Cardiac muscle cell (in vitro differentiated cells and primary cell): ENCODE measurements at regions not wholly inside any gene's neighbourhood (a gene's known extent, or its start where the extent isn't known, plus 50 kb on each side); places are given as distances from the start of the nearest gene placed in this dataset.

Source experiments
- DNase-seq, 2 donors: peaks; one replicate each; pipeline versions ENCODE4 v3.0.0 to v3.0.0-alpha.2; 2010 to 2017; ENCODE audit warnings: low read depth in 1 of 2, low spot score in 1 of 2
- H3K27ac ChIP-seq: fragments of 200-600 bp; sonication (generic); 2 replicates; pipeline ENCODE4 v1.5.1; 2016
- H3K27me3 ChIP-seq: fragments of 200-600 bp; sonication (generic); 2 replicates; pipeline ENCODE4 v1.6.0; 2016; ENCODE audit warnings: control low read depth
- H3K36me3 ChIP-seq: fragments of 200-600 bp; sonication (generic); 2 replicates; pipeline ENCODE4 v1.5.1; 2016; ENCODE audit warnings: control low read depth
- H3K4me1 ChIP-seq: fragments of 200-600 bp; sonication (generic); 2 replicates; pipeline ENCODE4 v1.8.1; 2017; ENCODE audit warnings: low read depth, mild to moderate bottlenecking, mixed run types
- H3K4me3 ChIP-seq: fragments of 200-600 bp; sonication (generic); 2 replicates; pipeline ENCODE4 v1.5.1; 2016; ENCODE audit warnings: mild to moderate bottlenecking
- H3K9me3 ChIP-seq: fragments of 200-600 bp; sonication (generic); 2 replicates; pipeline ENCODE4 v1.5.1; 2017; ENCODE audit warnings: low read depth, mild to moderate bottlenecking, control low read depth
- TF ChIP-seq, protein P1 (sequence below): IDR thresholded peaks from 2 replicates; pipeline ENCODE4 v1.5.1; 2012; ENCODE audit warnings: low read depth, mild to moderate bottlenecking, low read length

DNA sequence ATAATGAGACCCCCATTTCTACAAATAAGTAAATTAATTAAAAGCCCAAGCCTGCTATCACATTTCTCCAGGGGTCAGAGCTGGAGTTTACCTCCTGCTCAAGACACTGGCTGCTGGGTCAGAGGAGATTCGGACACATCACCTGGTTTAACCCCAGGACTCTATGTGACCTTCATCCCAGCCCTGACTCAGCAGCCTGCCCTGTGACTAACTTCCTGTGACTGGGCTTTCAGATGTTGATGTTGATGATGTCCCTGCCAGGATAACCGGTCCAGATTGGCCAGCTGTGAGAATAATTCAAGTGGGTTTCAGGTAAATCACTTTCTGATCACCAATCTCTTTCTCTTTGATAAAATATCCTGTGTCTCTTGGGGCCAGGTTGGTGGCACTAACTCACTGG is 102.4 kb upstream of the MAML3 start:
- H3K27me3 ChIP-seq = no peaks in the 10 kb centered on the region
- no peaks in the 10 kb centered on the region for H3K9me3 ChIP-seq
- no peak overlapping the region for H3K4me3 ChIP-seq
- H3K4me1 ChIP-seq = peaks cover 30% of the 10 kb centered on the region
- TF ChIP-seq, protein P1, sequence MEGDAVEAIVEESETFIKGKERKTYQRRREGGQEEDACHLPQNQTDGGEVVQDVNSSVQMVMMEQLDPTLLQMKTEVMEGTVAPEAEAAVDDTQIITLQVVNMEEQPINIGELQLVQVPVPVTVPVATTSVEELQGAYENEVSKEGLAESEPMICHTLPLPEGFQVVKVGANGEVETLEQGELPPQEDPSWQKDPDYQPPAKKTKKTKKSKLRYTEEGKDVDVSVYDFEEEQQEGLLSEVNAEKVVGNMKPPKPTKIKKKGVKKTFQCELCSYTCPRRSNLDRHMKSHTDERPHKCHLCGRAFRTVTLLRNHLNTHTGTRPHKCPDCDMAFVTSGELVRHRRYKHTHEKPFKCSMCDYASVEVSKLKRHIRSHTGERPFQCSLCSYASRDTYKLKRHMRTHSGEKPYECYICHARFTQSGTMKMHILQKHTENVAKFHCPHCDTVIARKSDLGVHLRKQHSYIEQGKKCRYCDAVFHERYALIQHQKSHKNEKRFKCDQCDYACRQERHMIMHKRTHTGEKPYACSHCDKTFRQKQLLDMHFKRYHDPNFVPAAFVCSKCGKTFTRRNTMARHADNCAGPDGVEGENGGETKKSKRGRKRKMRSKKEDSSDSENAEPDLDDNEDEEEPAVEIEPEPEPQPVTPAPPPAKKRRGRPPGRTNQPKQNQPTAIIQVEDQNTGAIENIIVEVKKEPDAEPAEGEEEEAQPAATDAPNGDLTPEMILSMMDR = no peak
- DNase-seq = no peak
- no peak overlapping the region for H3K27ac ChIP-seq
- no peaks in the 10 kb centered on the region for H3K36me3 ChIP-seq

DNA sequence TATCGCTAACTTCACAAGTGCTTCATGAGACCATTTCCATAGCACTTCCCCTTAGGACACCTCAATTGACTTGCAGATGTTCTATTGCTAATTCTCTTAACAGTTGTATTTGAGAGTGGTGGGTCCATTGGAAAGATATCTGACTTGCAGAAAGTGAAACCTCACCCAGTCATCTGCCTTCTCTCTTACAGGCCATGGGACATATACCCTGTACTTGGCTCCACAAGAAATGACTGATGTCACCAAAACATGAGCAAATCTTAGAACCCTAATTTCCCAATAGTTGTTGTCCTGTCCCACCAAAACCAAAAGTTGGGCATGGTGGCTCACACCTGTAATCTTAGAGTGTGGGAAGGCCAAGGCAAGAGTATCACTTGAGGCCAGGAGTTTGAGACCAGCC is 101.9 kb upstream of the MAML3 start:
- Histone ChIP-seq H3K27ac (no peak overlapping the region), H3K27me3 (no peaks in the 10 kb centered on the region), H3K4me1 (peaks cover 30% of the 10 kb centered on the region), H3K9me3 (no peaks in the 10 kb centered on the region), H3K4me3 (no peak overlapping the region), H3K36me3 (no peaks in the 10 kb centered on the region)
- TF ChIP-seq, protein P1 = no peak
- no peak for DNase-seq

DNA sequence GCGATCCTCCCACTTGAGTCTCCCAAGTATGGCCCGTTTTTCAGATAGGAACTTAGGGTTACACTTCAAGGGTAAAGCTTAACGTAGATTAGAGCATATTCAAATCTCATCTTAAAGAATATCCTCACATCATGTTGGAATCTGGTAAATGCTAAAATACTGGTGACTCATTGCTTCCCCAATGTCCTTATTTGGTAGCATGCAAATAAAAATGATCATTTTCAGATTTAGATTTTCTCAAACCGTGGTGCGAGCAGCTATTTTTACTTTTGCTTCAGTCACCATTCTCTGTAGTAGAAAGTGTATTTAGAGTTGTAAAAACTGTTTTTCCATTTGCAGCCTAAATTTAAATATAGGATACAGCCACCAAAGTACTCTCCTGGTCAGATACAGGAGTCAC is 101.5 kb upstream of the MAML3 start:
- no peak for DNase-seq
- TF ChIP-seq, protein P1 = no peak
- H3K36me3 ChIP-seq = no peaks in the 10 kb centered on the region
- no peak overlapping the region for H3K4me3 ChIP-seq
- H3K9me3 ChIP-seq = no peaks in the 10 kb centered on the region
- H3K27me3 ChIP-seq = no peaks in the 10 kb centered on the region
- peaks cover 30% of the 10 kb centered on the region for H3K4me1 ChIP-seq
- no peak overlapping the region for H3K27ac ChIP-seq

DNA sequence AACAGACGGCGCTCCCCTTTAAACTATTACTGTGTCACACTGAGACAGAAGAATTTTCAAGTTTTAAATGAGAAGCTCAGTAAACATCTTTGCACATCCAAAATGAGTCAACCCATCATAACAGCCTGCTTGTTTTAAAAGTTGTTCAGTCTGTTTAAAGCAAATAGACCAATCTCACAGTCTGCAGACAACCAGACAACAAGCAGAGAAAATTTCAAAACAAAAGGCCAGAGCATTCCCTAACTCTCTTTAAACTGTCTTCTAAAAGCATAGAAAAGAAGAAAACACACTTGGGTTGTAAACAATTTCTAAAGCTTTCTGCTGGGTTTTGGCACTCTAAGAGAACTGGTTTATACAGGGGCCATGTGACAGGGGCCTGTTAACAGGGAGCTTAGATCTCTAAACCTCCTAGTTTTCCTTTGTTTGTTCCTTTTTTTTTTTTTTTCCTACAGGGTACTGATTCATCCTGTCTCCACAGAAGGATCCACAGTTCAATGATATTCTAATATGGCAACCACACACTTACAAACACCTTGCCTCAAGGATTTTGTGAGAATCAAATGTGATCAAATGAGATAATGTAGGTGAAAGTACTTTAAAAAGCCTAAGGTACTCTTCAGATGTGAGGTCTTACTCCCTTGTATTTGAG is 100.8 kb upstream of the MAML3 start:
- TF ChIP-seq, protein P1 = no peak
- peaks cover 30% of the 10 kb centered on the region for H3K4me1 ChIP-seq
- no peak for DNase-seq
- no peaks in the 10 kb centered on the region for H3K9me3 ChIP-seq
- no peaks in the 10 kb centered on the region for H3K27me3 ChIP-seq
- H3K4me3 ChIP-seq = no peak overlapping the region
- no peaks in the 10 kb centered on the region for H3K36me3 ChIP-seq
- H3K27ac ChIP-seq = no peak overlapping the region

DNA sequence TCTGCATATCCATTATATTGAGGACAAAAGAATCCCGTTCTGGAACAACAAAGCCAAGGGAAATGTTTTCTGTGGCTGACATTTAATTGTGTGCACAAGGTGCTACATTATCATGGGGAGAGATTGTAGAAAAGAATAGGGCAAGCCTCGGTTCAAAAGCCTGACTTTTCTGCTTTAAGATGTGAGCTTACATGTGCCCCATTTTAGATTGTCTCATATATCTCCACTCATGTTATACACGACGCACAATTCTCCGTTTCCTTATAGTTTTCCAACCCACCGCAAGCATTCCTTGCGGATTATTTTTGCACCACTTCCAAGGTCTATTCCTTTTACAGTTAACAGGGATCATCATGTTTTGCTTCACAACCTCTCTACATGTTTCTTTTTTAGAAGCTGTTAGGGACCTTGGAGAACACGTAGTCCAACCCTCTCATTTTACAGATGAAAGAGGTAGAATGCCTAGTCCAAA is 99.6 kb upstream of the MAML3 start:
- H3K36me3 ChIP-seq = no peaks in the 10 kb centered on the region
- no peak overlapping the region for H3K27ac ChIP-seq
- no peaks in the 10 kb centered on the region for H3K27me3 ChIP-seq
- TF ChIP-seq, protein P1 = no peak
- peaks cover 38% of the 10 kb centered on the region for H3K4me1 ChIP-seq
- no peak overlapping the region for H3K4me3 ChIP-seq
- no peak for DNase-seq
- no peaks in the 10 kb centered on the region for H3K9me3 ChIP-seq
